ENCODE measurements at regions not wholly inside any gene's neighbourhood (a gene's known extent, or its start where the extent isn't known, plus 50 kb on each side); places are given as distances from the start of the nearest gene placed in this dataset.

DNA sequence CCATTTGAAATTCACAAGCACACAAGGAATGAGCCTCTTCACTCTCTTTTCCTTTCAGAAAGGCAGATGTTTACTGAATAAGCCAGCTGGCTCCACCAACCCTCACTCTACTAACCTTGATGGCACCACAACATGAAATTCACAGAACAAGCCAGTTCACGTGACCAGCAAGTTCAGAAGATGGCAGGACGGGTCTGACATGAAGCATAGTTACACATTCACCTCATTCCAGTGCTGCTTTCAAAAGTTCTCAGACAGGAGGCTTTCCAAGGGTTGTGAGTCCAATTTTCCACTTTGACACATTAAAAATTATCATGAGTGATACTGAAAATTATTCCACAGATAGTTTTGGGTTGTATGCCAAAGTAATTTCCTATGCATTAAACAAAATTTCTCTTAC, 74.2 kb upstream of the MBOAT2 start:
- no peak for TF ChIP-seq EZH2 (IDR thresholded peaks at IDR 0.05; ENCODE audit: borderline replicate concordance, low read depth, low read length, poor library complexity, severe bottlenecking)
- TF ChIP-seq, protein P1, sequence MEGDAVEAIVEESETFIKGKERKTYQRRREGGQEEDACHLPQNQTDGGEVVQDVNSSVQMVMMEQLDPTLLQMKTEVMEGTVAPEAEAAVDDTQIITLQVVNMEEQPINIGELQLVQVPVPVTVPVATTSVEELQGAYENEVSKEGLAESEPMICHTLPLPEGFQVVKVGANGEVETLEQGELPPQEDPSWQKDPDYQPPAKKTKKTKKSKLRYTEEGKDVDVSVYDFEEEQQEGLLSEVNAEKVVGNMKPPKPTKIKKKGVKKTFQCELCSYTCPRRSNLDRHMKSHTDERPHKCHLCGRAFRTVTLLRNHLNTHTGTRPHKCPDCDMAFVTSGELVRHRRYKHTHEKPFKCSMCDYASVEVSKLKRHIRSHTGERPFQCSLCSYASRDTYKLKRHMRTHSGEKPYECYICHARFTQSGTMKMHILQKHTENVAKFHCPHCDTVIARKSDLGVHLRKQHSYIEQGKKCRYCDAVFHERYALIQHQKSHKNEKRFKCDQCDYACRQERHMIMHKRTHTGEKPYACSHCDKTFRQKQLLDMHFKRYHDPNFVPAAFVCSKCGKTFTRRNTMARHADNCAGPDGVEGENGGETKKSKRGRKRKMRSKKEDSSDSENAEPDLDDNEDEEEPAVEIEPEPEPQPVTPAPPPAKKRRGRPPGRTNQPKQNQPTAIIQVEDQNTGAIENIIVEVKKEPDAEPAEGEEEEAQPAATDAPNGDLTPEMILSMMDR (conservative IDR thresholded peaks at IDR 0.05; ENCODE audit: low read depth, low read length), result no peak
